ENCODE measurements at regions not wholly inside any gene's neighbourhood (a gene's known extent, or its start where the extent isn't known, plus 50 kb on each side); places are given as distances from the start of the nearest gene placed in this dataset.
"Not testable (repeated sequence)": the region's sequence is repeated elsewhere in the genome, so short reads cannot be mapped to it uniquely, and the experiment has no call there.

GRCh38 chr10:7069706-7070105, 341.1 kb downstream of the SFMBT2 start:
- no peak for DNase-seq (ENCODE audit: low read depth)

DNA sequence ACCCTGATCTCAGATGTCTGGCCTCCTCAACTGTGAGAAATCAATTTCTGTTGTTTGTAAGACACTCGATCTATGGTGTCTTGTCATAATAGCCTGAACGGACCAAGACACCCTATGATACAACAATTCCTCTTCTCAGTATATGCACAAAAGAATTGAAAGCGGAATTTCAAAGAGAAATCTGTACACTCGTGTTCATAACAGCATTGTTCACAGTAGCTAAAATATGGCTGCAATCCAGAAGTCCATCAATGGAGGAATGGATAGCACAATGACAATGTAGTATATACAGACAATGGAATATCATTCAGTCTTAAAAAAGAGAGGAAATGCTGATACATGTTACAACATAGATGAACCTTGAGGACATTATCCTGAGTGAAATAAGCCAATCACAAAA, 354.6 kb downstream of the SFMBT2 start:
- DNase-seq (ENCODE audit: low read depth): no peak

DNA sequence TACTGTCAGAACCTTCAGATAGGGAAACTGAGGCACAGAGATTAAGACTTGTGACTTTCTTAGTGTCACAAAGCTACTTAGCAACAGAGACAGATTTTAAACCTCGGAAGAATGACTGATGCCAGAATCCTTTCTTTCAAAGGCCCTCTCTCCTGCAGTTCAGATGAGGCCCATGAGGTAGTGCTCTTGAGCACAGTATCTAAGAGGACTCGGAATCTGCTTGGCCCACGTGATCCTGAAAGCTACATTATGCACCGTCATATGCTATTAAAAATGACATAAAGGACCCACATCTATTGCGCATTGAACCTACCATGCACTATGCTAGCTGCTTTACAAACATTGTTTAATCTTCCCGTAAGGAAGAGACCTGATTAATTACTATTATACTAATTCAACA, 355.9 kb downstream of the SFMBT2 start:
- no peak for DNase-seq (ENCODE audit: low read depth)

GRCh38 chr10:7053195-7053594, 357.6 kb downstream of the SFMBT2 start:
- no peak for DNase-seq (ENCODE audit: low read depth)

DNA sequence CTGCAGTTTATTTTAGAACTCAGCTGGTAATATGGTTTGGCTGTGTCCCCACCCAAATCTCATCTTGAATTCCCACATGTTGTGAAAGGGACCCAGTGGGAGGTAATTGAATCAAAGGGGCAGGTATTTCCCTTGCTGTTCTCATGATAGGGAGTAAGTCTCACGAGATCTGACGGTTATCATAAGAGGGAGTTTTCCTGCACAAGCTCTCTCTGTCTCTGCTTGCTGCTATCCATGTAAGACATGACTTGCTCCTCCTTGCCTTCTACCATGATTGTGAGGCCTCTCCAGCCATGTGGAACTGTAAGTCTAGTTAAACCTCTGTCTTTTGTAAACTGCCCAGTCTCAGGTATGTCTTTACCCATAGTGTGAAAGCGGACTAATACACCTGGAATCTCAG, 360.8 kb downstream of the SFMBT2 start:
- not testable (repeated sequence) for DNase-seq (ENCODE audit: low read depth)

GRCh38 chr10:7048061-7048460, 362.8 kb downstream of the SFMBT2 start:
- DNase-seq (ENCODE audit: low read depth): no peak

- no peak for DNase-seq (ENCODE audit: low read depth)
Measured at GRCh38 chr10:7046615-7047014, 364.2 kb downstream of the SFMBT2 start.

DNA sequence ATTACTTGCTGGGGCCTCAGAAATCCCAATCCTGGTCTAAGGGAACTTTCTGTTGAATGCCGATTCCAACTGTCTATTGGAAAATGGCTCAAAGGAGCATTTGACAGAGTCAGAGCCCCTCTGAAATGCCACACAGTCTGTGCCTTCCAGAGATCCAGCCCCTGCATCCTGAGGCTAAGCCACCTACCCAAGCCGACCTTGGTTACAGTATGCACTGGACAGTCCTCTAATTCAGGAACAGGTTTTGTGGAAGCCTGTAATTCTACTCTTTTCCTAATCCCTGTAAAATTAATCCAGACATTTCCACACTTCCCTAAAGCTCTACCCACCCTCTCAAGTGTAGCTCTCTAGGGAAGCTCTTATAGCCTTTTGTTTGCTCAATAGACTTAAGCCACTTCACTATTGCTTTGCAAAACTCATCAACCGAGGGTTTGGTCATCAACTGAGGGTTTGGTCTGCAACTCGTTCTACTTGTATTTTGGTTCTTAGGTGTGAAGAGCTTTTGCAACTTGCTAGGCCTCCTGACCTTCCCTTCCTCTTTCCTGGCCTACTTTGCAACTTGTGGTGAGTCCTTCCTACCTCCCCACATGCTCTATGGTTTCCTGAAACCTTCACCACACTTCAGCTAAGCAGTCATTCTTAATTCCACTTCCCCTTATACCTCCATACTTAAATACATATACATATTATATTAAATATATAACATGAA, 364.8 kb downstream of the SFMBT2 start:
- no peak for DNase-seq (ENCODE audit: low read depth)

GRCh38 chr10:7043055-7043653, 367.7 kb downstream of the SFMBT2 start:
- DNase-seq (ENCODE audit: low read depth): no peak

- no peak for DNase-seq (ENCODE audit: low read depth)
Measured at GRCh38 chr10:7042419-7043054, 368.3 kb downstream of the SFMBT2 start.

GRCh38 chr10:7042000-7042399, 368.8 kb downstream of the SFMBT2 start:
- DNase-seq (ENCODE audit: low read depth): no peak

- DNase-seq (ENCODE audit: low read depth): no peak
Measured at GRCh38 chr10:7040681-7041080, 370.2 kb downstream of the SFMBT2 start.

GRCh38 chr10:7039859-7040258, 371.0 kb downstream of the SFMBT2 start:
- no peak for DNase-seq (ENCODE audit: low read depth)

DNA sequence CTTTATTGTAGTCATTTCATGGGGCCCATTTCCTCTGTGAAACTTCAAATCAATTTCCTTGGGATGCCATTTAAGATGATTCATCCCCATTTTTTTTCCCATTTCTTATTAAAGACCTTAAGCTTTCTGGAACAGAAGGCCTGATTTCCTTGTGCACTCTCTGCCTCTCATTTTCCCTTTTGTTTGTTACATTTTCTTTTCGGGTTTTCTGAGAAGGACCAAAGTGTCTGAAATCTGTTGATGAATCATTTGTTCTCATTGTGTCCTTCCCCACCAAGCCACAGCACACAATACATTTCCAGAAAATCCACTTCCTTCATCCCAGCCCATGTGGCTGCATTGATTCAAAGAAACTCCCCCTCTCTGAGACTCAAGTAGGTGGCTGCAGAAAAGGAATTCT, 372.4 kb downstream of the SFMBT2 start:
- no peak for DNase-seq (ENCODE audit: low read depth)

DNA sequence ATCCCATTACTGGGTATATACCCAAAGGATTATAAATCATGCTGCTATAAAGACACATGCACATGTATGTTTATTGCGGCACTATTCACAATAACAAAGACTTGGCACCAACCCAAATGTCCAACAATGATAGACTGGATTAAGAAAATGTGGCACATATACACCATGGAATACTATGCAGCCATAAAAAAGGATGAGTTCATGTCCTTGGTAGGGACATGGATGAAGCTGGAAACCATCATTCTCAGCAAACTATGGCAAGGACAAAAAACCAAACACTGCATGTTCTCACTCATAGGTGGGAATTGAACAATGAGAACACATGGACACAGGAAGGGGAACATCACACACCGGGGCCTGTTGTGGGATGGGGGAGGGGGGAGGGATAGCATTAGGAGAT, 373.4 kb downstream of the SFMBT2 start:
- DNase-seq (ENCODE audit: low read depth): not testable (repeated sequence)

GRCh38 chr10:7036951-7037350, 373.9 kb downstream of the SFMBT2 start:
- no peak for DNase-seq (ENCODE audit: low read depth)

- DNase-seq (ENCODE audit: low read depth): no peak
Measured at GRCh38 chr10:7035126-7035761, 375.6 kb downstream of the SFMBT2 start.

GRCh38 chr10:7033031-7033430, 377.8 kb downstream of the SFMBT2 start:
- no peak for DNase-seq (ENCODE audit: low read depth)

DNA sequence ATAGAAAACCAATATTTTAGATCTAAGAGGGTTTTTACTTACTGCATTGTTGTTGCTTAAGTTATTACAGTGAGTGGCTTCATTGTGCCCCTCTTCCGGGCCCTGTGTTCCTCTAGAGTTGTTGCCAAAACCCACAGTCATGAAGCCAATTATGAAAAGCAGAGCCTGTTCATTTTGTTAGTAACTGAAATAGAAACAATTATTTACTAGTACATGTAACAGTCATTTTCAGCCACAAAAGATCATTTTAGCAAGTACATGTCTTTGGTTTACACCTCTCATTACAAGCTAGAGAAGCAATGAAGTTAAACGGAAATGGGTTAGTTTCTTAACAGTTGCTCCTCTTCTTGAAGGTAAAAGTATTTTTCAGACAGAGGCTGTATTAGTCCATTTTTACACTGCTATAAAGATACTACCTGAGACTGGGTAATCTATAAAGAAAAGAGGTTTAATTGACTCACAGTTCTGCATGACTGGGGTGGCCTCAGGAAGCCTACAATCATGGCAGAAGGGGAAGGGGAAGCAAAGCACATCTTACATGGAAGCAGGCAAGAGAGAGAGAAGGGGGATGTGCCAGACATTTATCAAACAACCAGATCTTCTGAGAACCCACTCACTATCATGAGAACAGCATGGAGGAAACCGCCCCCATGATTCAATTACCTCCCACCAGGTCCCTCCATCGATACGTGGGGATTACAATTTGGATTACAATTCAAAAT, 380.5 kb downstream of the SFMBT2 start:
- no peak for DNase-seq (ENCODE audit: low read depth)

DNA sequence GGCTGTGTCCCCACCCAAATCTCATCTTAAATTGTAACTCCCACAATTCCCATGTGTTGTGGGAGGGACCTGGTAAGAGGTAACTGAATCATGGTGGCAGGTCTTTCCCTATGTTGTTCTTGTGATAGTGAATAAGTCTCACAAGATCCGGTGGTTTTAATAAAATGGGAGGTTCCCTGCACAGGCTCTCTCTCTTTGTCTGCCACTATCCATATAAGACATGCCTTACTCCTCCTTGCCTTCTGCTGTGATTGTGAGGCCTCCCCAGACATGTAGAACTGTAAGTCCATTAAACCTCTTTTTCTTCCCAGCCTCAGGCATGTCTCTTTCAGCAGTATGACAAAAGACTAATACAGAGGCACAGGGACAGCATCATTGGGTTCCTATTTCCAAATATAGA, 381.2 kb downstream of the SFMBT2 start:
- DNase-seq (ENCODE audit: low read depth): no peak

GRCh38 chr10:7028809-7029166, 382.0 kb downstream of the SFMBT2 start:
- DNase-seq (ENCODE audit: low read depth): no peak
